Gastroesophageal sphincter (tissue), 4 donors: ENCODE measurements at regions not wholly inside any gene's neighbourhood (a gene's known extent, or its start where the extent isn't known, plus 50 kb on each side); places are given as distances from the start of the nearest gene placed in this dataset.

ENCODE experiments used
- ATAC-seq: fragments of 150-250 bp; one replicate; pipeline ENCODE4 v1.9.1; 2016; ENCODE audit warnings: mild to moderate bottlenecking, moderate library complexity
- H3K27ac ChIP-seq, 4 donors: fragments of 200-600 bp; sonication (generic) in 3 of 4; 1 replicate in 3 of 4; 2 replicates in 1 of 4; pipeline ENCODE4 v1.5.1; 2016 to 2019
- H3K27me3 ChIP-seq: fragments of 200-600 bp; sonication (generic); one replicate; pipeline ENCODE4 v1.5.1; 2019
- H3K36me3 ChIP-seq, 2 donors: fragments of 200-600 bp; sonication (generic); one replicate each; pipeline ENCODE4 v1.5.1; 2019; ENCODE audit warnings: control low read depth in 1 of 2
- H3K4me1 ChIP-seq, 3 donors: fragments of 200-600 bp; sonication (generic); 1 replicate in 2 of 3; 2 replicates in 1 of 3; pipeline ENCODE4 v1.5.1; 2016 to 2019; ENCODE audit warnings: control low read depth in 2 of 3
- H3K4me3 ChIP-seq, 2 donors: fragments of 200-600 bp; sonication (generic); one replicate each; pipeline ENCODE4 v1.5.1; 2019; ENCODE audit warnings: mild to moderate bottlenecking in 1 of 2, moderate library complexity in 1 of 2
- H3K9me3 ChIP-seq, 3 donors: fragments of 200-600 bp; sonication (generic); one replicate each; pipeline ENCODE4 v1.5.1; 2017 to 2019; ENCODE audit warnings: control low read depth in 2 of 3
- CTCF ChIP-seq, 4 experiments: fragments of 200-600 bp in 2 of 4; fragments of 450-650 bp in 2 of 4; sonication (generic) in 1 of 4; IDR thresholded peaks; one replicate each; pipeline ENCODE4 v1.5.1; 2017 to 2019; ENCODE audit warnings: antibody characterized with exemption in 4 of 4, mild to moderate bottlenecking in 2 of 4, moderate library complexity in 2 of 4
- EP300 ChIP-seq: sonication (generic); formaldehyde crosslinking; IDR thresholded peaks from one replicate; pipeline ENCODE4 v1.6.1; 2017; ENCODE audit warnings: antibody characterized with exemption, mild to moderate bottlenecking
- POLR2A ChIP-seq, 2 donors: fragments of 450-650 bp; IDR thresholded peaks; one replicate each; pipeline ENCODE4 v1.6.1; 2017; ENCODE audit warnings: antibody characterized with exemption in 2 of 2, mild to moderate bottlenecking in 2 of 2, moderate library complexity in 1 of 2
- POLR2AphosphoS5 ChIP-seq: sonication (generic); formaldehyde crosslinking; IDR thresholded peaks from one replicate; pipeline ENCODE4 v1.6.1; 2017; ENCODE audit warnings: antibody characterized with exemption
- WGBS, 2 donors: methylation state at CpG; one replicate each; pipeline ENCODE4 v1.1.5; 2018; ENCODE audit warnings: low coverage in 1 of 2; 5-methylcytosine and 5-hydroxymethylcytosine counted together

- Histone ChIP-seq H3K27ac (no peak overlapping the region), H3K4me1 (no peaks in the 10 kb centered on the region), H3K4me3 (no peak overlapping the region), H3K36me3 (no peaks in the 10 kb centered on the region), H3K9me3 (no peaks in the 10 kb centered on the region), H3K27me3 (no peaks in the 10 kb centered on the region)
- TF ChIP-seq POLR2AphosphoS5 (no peak), CTCF (IDR thresholded peaks at IDR 0.05) (no peak), EP300 (no peak), POLR2A (IDR thresholded peaks at IDR 0.05) (no peak)
- ATAC-seq = no peak
- 48 to 53% methylated on average over 5 to 6 of the region's 6 CpGs for WGBS, 2 donors
Observed at GRCh38 chr3:106206146-106206545, 337.3 kb upstream of the CBLB start.

- Histone ChIP-seq H3K27ac (no peak overlapping the region), H3K36me3 (no peaks in the 10 kb centered on the region), H3K9me3 (no peaks in the 10 kb centered on the region), H3K4me1 (no peaks in the 10 kb centered on the region), H3K4me3 (no peak overlapping the region), H3K27me3 (no peaks in the 10 kb centered on the region)
- 67 to 70% methylated on average over 5 of the region's 5 CpGs for WGBS, 2 donors
- TF ChIP-seq POLR2A (IDR thresholded peaks at IDR 0.05) = no peak
- no peak for TF ChIP-seq POLR2AphosphoS5
- TF ChIP-seq EP300 = no peak
- no peak for TF ChIP-seq CTCF (IDR thresholded peaks at IDR 0.05)
- no peak for ATAC-seq
Observed at GRCh38 chr3:106206613-106207012, 337.8 kb upstream of the CBLB start.

- no peaks in the 10 kb centered on the region for H3K27me3 ChIP-seq
- no peak for ATAC-seq
- WGBS, 2 donors = 26 to 27% methylated on average over 4 of the region's 4 CpGs
- no peaks in the 10 kb centered on the region for H3K4me1 ChIP-seq
- no peaks in the 10 kb centered on the region for H3K9me3 ChIP-seq
- H3K36me3 ChIP-seq = no peaks in the 10 kb centered on the region
- no peak overlapping the region for H3K27ac ChIP-seq
- no peak for TF ChIP-seq CTCF (IDR thresholded peaks at IDR 0.05)
- no peak for TF ChIP-seq POLR2A (IDR thresholded peaks at IDR 0.05)
- TF ChIP-seq POLR2AphosphoS5 = no peak
- TF ChIP-seq EP300 = no peak
- no peak overlapping the region for H3K4me3 ChIP-seq
Observed at GRCh38 chr3:106208251-106208650, 339.4 kb upstream of the CBLB start.

GRCh38 chr3:106208967-106209366, 340.2 kb upstream of the CBLB start:
- no peak overlapping the region for H3K27ac ChIP-seq
- H3K4me3 ChIP-seq = no peak overlapping the region
- TF ChIP-seq POLR2AphosphoS5 (no peak), POLR2A (IDR thresholded peaks at IDR 0.05) (no peak), EP300 (no peak), CTCF (IDR thresholded peaks at IDR 0.05) (no peak)
- H3K4me1 ChIP-seq = no peaks in the 10 kb centered on the region
- H3K27me3 ChIP-seq = no peaks in the 10 kb centered on the region
- 31 to 49% methylated on average over 2 of the region's 2 CpGs for WGBS, 2 donors
- no peak for ATAC-seq
- no peaks in the 10 kb centered on the region for H3K36me3 ChIP-seq
- no peaks in the 10 kb centered on the region for H3K9me3 ChIP-seq

GRCh38 chr3:106209482-106209881, 340.7 kb upstream of the CBLB start:
- Histone ChIP-seq H3K4me3 (no peak overlapping the region), H3K27ac (no peak overlapping the region), H3K9me3 (no peaks in the 10 kb centered on the region), H3K4me1 (no peaks in the 10 kb centered on the region), H3K36me3 (no peaks in the 10 kb centered on the region), H3K27me3 (no peaks in the 10 kb centered on the region)
- WGBS, 2 donors = 40 to 57% methylated on average over 1 of the region's 1 CpG
- TF ChIP-seq POLR2A (IDR thresholded peaks at IDR 0.05) = no peak
- no peak for TF ChIP-seq EP300
- TF ChIP-seq CTCF (IDR thresholded peaks at IDR 0.05) = no peak
- no peak for TF ChIP-seq POLR2AphosphoS5
- no peak for ATAC-seq
